Naive thymus-derived CD4-positive, alpha-beta T cell (primary cell): ENCODE measurements at regions not wholly inside any gene's neighbourhood (a gene's known extent, or its start where the extent isn't known, plus 50 kb on each side); places are given as distances from the start of the nearest gene placed in this dataset.

Experiments
- ATAC-seq: fragments of 150-1000 bp; cut with Tn5 transposase; 2 replicates; pipeline ENCODE4 v1.10.0; 2021; ENCODE audit warnings: mild to moderate bottlenecking, moderate library complexity
- CTCF ChIA-PET: fragments of 350-600 bp; sonication (Branson Sonifier 250); formaldehyde crosslinking; loops from one replicate; lab custom pipeline; 2021; ENCODE audit warnings: antibody characterized with exemption; lab: Charles Lee
- POLR2A ChIA-PET: fragments of 350-600 bp; sonication (Branson Sonifier 250); formaldehyde crosslinking; loops from one replicate; lab custom pipeline; 2021; ENCODE audit warnings: antibody characterized with exemption, inconsistent platforms; lab: Charles Lee
- DNase-seq, 9 donors: peaks; one replicate each; pipeline versions ENCODE4 v3.0.0 to v3.0.0-alpha.2; 2020 to 2022; ENCODE audit warnings: mixed read lengths in 1 of 9
- H3K27ac ChIP-seq: one replicate; pipeline ENCODE4 v1.7.0; 2013; ENCODE audit warnings: mild to moderate bottlenecking, low read depth, low read length, moderate library complexity
- H3K27me3 ChIP-seq, 2 donors: one replicate each; pipeline ENCODE4 v1.7.0; 2013; ENCODE audit warnings: low read length in 2 of 2, mild to moderate bottlenecking in 2 of 2, moderate library complexity in 2 of 2; ENCODE audit not compliant: control insufficient read depth in 2 of 2, insufficient read depth in 2 of 2
- H3K36me3 ChIP-seq, 3 experiments: 1 replicate in 2 of 3; 2 replicates in 1 of 3; pipeline ENCODE4 v1.7.0; 2013; ENCODE audit warnings: low read length in 3 of 3, mild to moderate bottlenecking in 3 of 3, moderate library complexity in 1 of 3; ENCODE audit not compliant: insufficient read depth in 3 of 3, control insufficient read depth in 2 of 3
- H3K4me1 ChIP-seq, 2 donors: one replicate each; pipeline ENCODE4 v1.7.0; 2013; ENCODE audit warnings: low read length in 2 of 2, mild to moderate bottlenecking in 2 of 2, moderate library complexity in 1 of 2; ENCODE audit not compliant: control insufficient read depth in 2 of 2, insufficient read depth in 2 of 2
- H3K4me3 ChIP-seq: 2 replicates; pipeline ENCODE4 v1.7.0; 2013; ENCODE audit warnings: mild to moderate bottlenecking, low read length
- H3K9me3 ChIP-seq, 3 experiments: 1 replicate in 2 of 3; 2 replicates in 1 of 3; pipeline ENCODE4 v1.7.0; 2013; ENCODE audit warnings: low read length in 3 of 3; ENCODE audit not compliant: control insufficient read depth in 2 of 3
- H3K27ac Mint-ChIP-seq, 9 donors: one replicate each; pipeline ENCODE4 v1.8.0; 2020 to 2022; ENCODE audit warnings: mixed read lengths in 9 of 9, mild to moderate bottlenecking in 8 of 9, moderate library complexity in 5 of 9, inconsistent platforms in 2 of 9
- H3K27me3 Mint-ChIP-seq, 5 donors: one replicate each; pipeline ENCODE4 v1.8.0; 2021 to 2022; ENCODE audit warnings: mixed read lengths in 5 of 5, mild to moderate bottlenecking in 1 of 5
- H3K36me3 Mint-ChIP-seq, 5 donors: one replicate each; pipeline ENCODE4 v1.8.0; 2020 to 2022; ENCODE audit warnings: mixed read lengths in 5 of 5, mild to moderate bottlenecking in 3 of 5, inconsistent platforms in 1 of 5
- H3K4me1 Mint-ChIP-seq, 7 donors: one replicate each; pipeline ENCODE4 v1.8.0; 2020 to 2022; ENCODE audit warnings: mixed read lengths in 7 of 7, mild to moderate bottlenecking in 3 of 7, inconsistent platforms in 1 of 7
- H3K4me3 Mint-ChIP-seq, 10 donors: one replicate each; pipeline ENCODE4 v1.8.0; 2020 to 2022; ENCODE audit warnings: mild to moderate bottlenecking in 10 of 10, mixed read lengths in 10 of 10, moderate library complexity in 6 of 10, inconsistent platforms in 2 of 10
- H3K9me3 Mint-ChIP-seq, 11 donors: one replicate each; pipeline ENCODE4 v1.8.0; 2020 to 2022; ENCODE audit warnings: mixed read lengths in 11 of 11, mild to moderate bottlenecking in 4 of 11, inconsistent platforms in 1 of 11, moderate library complexity in 1 of 11
- intact Hi-C, 2 donors: fragments of 100-400 bp; cut with micrococcal nuclease; formaldehyde crosslinking; loops; one replicate each; pipeline ENCODE4 v1.15.1; 2023

DNA sequence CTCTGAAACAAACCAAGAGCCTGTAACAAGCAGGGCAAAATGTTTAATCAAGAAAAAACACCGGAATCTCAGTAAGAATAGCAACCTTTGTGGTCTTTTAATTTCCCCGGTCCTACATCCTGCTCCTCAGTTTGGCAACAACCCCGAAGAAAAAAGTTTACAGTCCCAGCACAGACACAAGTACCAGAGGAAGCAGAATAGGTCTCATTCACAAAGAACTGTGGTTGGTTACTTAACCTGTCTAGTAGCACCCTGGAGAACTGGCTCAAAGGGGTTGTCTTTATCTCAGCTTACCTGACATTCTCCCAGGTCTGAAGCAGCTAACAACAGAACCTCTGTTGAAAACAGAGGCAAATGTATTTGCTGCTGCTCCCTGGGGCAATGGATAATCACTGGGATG, 399.3 kb downstream of the AJAP1 start:
- Mint-ChIP-seq H3K27ac (no peak overlapping the region), H3K9me3 (peaks cover 0 to 41% (median 21%) of the 10 kb centered on the region in 11 donors), H3K27me3 (peaks cover 0 to 42% (median 23%) of the 10 kb centered on the region in 5 donors), H3K36me3 (peaks cover 0 to 3% (median 0%) of the 10 kb centered on the region in 5 donors), H3K4me3 (no peak overlapping the region), H3K4me1 (peaks cover 0 to 5% (median 0%) of the 10 kb centered on the region in 7 donors)
- Histone ChIP-seq H3K27me3 (no peaks in the 10 kb centered on the region), H3K36me3 (no peaks in the 10 kb centered on the region), H3K4me1 (peaks cover 0 to 6% of the 10 kb centered on the region in 2 donors), H3K9me3 (peaks cover 0 to 5% (median 0%) of the 10 kb centered on the region in 3 experiments), H3K4me3 (no peak overlapping the region), H3K27ac (no peak overlapping the region)
- intact Hi-C loops: no loop called here
- no peak for ATAC-seq
- DNase-seq: peak in 5 of 9 donors; percentile 0 to 24 (median 4)
- POLR2A ChIA-PET: no interaction called here
- CTCF ChIA-PET: no interaction called here

DNA sequence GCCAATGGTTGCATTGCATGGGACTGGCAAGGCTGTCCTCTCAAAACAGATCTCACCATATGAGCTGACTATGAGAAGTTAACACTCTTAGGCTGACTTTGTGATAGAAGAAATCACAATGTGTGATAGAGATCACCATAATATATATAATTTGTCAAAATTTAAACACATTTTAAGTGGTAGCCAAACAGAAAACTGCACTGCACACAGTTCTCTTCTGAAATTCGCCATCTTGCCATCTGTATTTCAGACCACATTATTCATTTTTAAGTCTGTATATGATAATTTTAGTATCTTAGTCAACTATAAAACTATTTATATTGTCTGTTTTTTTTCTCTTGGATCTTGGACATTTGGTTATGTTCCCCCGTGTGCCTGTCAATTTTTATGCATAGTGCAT, 374.7 kb downstream of the AJAP1 start:
- ChIA-PET CTCF (no interaction called here), POLR2A (no interaction called here)
- DNase-seq: no peak
- H3K4me1 ChIP-seq: no peaks in the 10 kb centered on the region
- no peak overlapping the region for H3K27ac Mint-ChIP-seq
- ATAC-seq: no peak
- H3K4me3 Mint-ChIP-seq: no peak overlapping the region
- H3K27ac ChIP-seq: no peak overlapping the region
- no peak overlapping the region for H3K4me3 ChIP-seq
- intact Hi-C loops: no loop called here
- no peaks in the 10 kb centered on the region for H3K9me3 ChIP-seq
- no peaks in the 10 kb centered on the region for H3K36me3 Mint-ChIP-seq
- H3K36me3 ChIP-seq: no peaks in the 10 kb centered on the region
- H3K9me3 Mint-ChIP-seq: peaks cover 0 to 6% (median 0%) of the 10 kb centered on the region in 11 donors
- no peaks in the 10 kb centered on the region for H3K27me3 ChIP-seq
- H3K27me3 Mint-ChIP-seq: peaks cover 0 to 14% (median 3%) of the 10 kb centered on the region in 5 donors
- H3K4me1 Mint-ChIP-seq: no peaks in the 10 kb centered on the region

DNA sequence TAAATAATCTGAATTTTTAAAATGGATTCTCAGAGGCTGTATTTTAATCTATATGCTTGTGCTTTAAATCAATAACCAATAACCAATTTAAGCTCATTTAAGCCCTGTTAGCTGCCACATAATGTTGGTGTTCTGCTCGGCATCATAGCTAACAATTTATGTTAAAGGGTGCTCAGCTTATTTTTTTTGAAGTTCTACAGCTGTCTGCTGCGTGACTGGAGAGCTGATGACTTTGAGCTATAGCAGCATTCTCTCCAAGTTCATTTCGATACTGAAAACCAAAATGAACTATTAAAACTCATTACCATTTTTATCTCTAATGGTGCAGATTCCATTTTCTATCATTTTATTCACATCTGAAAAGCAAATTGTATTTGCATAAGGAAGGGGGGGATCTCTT, 357.8 kb downstream of the AJAP1 start:
- DNase-seq: no peak
- POLR2A ChIA-PET: no interaction called here
- CTCF ChIA-PET: no interaction called here
- Histone ChIP-seq H3K27me3 (peaks cover 0 to 5% of the 10 kb centered on the region in 2 donors), H3K36me3 (no peaks in the 10 kb centered on the region), H3K9me3 (no peaks in the 10 kb centered on the region), H3K27ac (no peak overlapping the region), H3K4me1 (no peaks in the 10 kb centered on the region), H3K4me3 (no peak overlapping the region)
- Mint-ChIP-seq H3K9me3 (no peaks in the 10 kb centered on the region), H3K4me1 (no peaks in the 10 kb centered on the region), H3K27me3 (peaks cover 0 to 12% (median 4%) of the 10 kb centered on the region in 5 donors), H3K27ac (no peak overlapping the region), H3K36me3 (no peaks in the 10 kb centered on the region), H3K4me3 (no peak overlapping the region)
- ATAC-seq: no peak
- intact Hi-C loops: no loop called here

DNA sequence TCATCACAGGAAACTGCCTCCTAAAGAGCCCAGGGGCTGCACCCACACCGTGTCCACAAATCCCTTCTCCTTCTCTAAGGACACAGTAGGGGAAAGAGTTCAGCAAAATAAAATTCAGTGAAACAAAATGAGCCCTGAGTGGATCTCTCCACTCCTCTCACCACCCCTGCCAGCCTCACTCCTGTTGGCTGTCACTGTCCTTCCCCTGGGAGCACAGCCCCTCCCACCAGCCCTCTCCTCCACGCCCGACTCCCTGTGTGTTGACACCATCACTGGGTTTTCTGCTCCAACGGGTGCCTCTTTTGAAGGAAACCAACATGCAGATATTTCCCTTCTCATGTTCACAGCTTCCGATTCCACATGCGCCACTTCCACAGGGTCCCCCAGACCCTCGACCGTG, 356.2 kb downstream of the AJAP1 start:
- Mint-ChIP-seq H3K9me3 (no peaks in the 10 kb centered on the region), H3K36me3 (no peaks in the 10 kb centered on the region), H3K27ac (no peak overlapping the region), H3K27me3 (peaks cover 0 to 12% (median 4%) of the 10 kb centered on the region in 5 donors), H3K4me1 (no peaks in the 10 kb centered on the region), H3K4me3 (no peak overlapping the region)
- ATAC-seq: no peak
- Histone ChIP-seq H3K27ac (no peak overlapping the region), H3K4me1 (no peaks in the 10 kb centered on the region), H3K4me3 (no peak overlapping the region), H3K27me3 (peaks cover 0 to 5% of the 10 kb centered on the region in 2 donors), H3K9me3 (no peaks in the 10 kb centered on the region), H3K36me3 (no peaks in the 10 kb centered on the region)
- ChIA-PET CTCF (no interaction called here), POLR2A (no interaction called here)
- intact Hi-C loops: no loop called here
- no peak for DNase-seq

- Mint-ChIP-seq H3K36me3 (peaks cover 0 to 1% (median 0%) of the 10 kb centered on the region in 5 donors), H3K4me1 (no peaks in the 10 kb centered on the region), H3K27me3 (peaks cover 0 to 12% (median 4%) of the 10 kb centered on the region in 5 donors), H3K9me3 (peaks cover 0 to 1% (median 0%) of the 10 kb centered on the region in 11 donors), H3K27ac (no peak overlapping the region), H3K4me3 (no peak overlapping the region)
- ChIA-PET POLR2A (no interaction called here), CTCF (no interaction called here)
- intact Hi-C loops: no loop called here
- no peak for ATAC-seq
- Histone ChIP-seq H3K27me3 (peaks cover 0 to 5% of the 10 kb centered on the region in 2 donors), H3K9me3 (no peaks in the 10 kb centered on the region), H3K4me1 (no peaks in the 10 kb centered on the region), H3K27ac (no peak overlapping the region), H3K4me3 (no peak overlapping the region), H3K36me3 (no peaks in the 10 kb centered on the region)
- no peak for DNase-seq
Measured at GRCh38 chr1:5010236-5010635, 355.8 kb downstream of the AJAP1 start.

DNA sequence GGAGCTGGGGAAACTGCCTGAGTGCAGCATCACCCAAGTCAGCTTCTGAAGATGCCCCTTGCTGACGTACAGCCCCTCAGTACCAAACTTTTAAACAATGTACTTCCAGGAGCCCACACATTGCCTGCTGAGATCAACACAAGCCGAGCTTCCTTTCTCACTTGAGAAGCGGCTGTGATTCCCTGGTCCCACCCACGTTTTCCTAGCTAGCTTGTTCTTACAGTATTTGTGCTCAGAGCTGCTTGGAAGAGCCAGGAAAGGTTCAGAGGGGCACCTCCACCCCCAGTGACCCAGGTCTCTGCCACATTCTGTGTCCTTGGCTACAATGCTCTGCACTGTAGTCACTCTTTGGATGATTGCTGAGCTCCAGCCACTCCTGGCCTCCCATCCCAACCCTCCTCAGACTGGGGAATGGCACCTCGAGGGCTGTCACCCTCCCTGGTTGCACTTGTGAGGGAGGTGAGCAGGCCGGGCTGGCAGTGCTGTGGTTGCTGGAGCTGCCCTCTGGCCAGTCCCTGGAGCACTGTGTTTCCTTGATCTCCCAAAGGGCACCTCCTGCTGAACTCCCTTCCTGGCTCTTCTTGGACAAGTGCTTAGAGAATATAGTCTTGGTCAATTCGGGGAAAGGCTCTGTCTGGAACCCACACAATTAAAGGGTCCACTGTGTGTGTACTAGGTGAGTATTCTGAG, 355.1 kb downstream of the AJAP1 start:
- no peaks in the 10 kb centered on the region for H3K9me3 ChIP-seq
- no peak overlapping the region for H3K27ac ChIP-seq
- no peak overlapping the region for H3K4me3 Mint-ChIP-seq
- ChIA-PET CTCF (no interaction called here), POLR2A (no interaction called here)
- no peaks in the 10 kb centered on the region for H3K4me1 ChIP-seq
- no peak overlapping the region for H3K27ac Mint-ChIP-seq
- H3K9me3 Mint-ChIP-seq: peaks cover 0 to 9% (median 2%) of the 10 kb centered on the region in 11 donors
- peaks cover 0 to 12% (median 4%) of the 10 kb centered on the region in 5 donors for H3K27me3 Mint-ChIP-seq
- H3K27me3 ChIP-seq: peaks cover 0 to 5% of the 10 kb centered on the region in 2 donors
- ATAC-seq: no peak
- peaks cover 0 to 8% (median 0%) of the 10 kb centered on the region in 5 donors for H3K36me3 Mint-ChIP-seq
- H3K4me1 Mint-ChIP-seq: no peaks in the 10 kb centered on the region
- DNase-seq: no peak
- no peaks in the 10 kb centered on the region for H3K36me3 ChIP-seq
- intact Hi-C loops: no loop called here
- H3K4me3 ChIP-seq: no peak overlapping the region

- ChIA-PET POLR2A (no interaction called here), CTCF (no interaction called here)
- ATAC-seq: no peak
- no peak overlapping the region for H3K27ac ChIP-seq
- peaks cover 0 to 8% (median 0%) of the 10 kb centered on the region in 5 donors for H3K36me3 Mint-ChIP-seq
- H3K9me3 Mint-ChIP-seq: peaks cover 0 to 16% (median 7%) of the 10 kb centered on the region in 11 donors
- DNase-seq: no peak
- no peaks in the 10 kb centered on the region for H3K27me3 ChIP-seq
- intact Hi-C loops: no loop called here
- H3K9me3 ChIP-seq: no peaks in the 10 kb centered on the region
- no peak overlapping the region for H3K27ac Mint-ChIP-seq
- H3K4me3 ChIP-seq: no peak overlapping the region
- H3K36me3 ChIP-seq: no peaks in the 10 kb centered on the region
- H3K27me3 Mint-ChIP-seq: peaks cover 0 to 14% (median 8%) of the 10 kb centered on the region in 5 donors
- no peaks in the 10 kb centered on the region for H3K4me1 Mint-ChIP-seq
- no peak overlapping the region for H3K4me3 Mint-ChIP-seq
- H3K4me1 ChIP-seq: no peaks in the 10 kb centered on the region
Measured at GRCh38 chr1:5005171-5005570, 350.8 kb downstream of the AJAP1 start.
